ENCODE measurements at regions not wholly inside any gene's neighbourhood (a gene's known extent, or its start where the extent isn't known, plus 50 kb on each side); places are given as distances from the start of the nearest gene placed in this dataset.

DNA sequence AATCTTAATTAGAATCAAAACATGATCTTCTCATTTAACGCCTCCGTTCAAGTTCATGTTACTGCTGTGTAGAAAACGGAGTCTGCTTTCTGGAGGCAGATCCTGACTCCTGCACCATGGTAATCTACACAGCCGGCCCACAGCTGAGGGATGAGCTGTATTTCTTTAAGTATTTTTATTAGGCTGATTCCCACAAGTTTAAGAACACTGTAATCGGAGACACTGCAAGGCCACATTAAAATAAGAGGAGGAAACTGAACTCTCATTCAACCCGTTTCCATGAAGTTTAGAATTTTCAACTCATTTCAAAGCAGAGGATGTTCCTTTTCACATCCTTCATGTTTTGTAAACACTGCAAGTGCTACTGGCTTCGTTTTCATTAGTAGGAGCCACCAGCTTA, 372.2 kb downstream of the NFIB start (continued):
- TF ChIP-seq, protein P1, sequence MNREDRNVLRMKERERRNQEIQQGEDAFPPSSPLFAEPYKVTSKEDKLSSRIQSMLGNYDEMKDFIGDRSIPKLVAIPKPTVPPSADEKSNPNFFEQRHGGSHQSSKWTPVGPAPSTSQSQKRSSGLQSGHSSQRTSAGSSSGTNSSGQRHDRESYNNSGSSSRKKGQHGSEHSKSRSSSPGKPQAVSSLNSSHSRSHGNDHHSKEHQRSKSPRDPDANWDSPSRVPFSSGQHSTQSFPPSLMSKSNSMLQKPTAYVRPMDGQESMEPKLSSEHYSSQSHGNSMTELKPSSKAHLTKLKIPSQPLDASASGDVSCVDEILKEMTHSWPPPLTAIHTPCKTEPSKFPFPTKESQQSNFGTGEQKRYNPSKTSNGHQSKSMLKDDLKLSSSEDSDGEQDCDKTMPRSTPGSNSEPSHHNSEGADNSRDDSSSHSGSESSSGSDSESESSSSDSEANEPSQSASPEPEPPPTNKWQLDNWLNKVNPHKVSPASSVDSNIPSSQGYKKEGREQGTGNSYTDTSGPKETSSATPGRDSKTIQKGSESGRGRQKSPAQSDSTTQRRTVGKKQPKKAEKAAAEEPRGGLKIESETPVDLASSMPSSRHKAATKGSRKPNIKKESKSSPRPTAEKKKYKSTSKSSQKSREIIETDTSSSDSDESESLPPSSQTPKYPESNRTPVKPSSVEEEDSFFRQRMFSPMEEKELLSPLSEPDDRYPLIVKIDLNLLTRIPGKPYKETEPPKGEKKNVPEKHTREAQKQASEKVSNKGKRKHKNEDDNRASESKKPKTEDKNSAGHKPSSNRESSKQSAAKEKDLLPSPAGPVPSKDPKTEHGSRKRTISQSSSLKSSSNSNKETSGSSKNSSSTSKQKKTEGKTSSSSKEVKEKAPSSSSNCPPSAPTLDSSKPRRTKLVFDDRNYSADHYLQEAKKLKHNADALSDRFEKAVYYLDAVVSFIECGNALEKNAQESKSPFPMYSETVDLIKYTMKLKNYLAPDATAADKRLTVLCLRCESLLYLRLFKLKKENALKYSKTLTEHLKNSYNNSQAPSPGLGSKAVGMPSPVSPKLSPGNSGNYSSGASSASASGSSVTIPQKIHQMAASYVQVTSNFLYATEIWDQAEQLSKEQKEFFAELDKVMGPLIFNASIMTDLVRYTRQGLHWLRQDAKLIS (CRISPR knock-in tag; IDR thresholded peaks at IDR 0.05), result no peak

DNA sequence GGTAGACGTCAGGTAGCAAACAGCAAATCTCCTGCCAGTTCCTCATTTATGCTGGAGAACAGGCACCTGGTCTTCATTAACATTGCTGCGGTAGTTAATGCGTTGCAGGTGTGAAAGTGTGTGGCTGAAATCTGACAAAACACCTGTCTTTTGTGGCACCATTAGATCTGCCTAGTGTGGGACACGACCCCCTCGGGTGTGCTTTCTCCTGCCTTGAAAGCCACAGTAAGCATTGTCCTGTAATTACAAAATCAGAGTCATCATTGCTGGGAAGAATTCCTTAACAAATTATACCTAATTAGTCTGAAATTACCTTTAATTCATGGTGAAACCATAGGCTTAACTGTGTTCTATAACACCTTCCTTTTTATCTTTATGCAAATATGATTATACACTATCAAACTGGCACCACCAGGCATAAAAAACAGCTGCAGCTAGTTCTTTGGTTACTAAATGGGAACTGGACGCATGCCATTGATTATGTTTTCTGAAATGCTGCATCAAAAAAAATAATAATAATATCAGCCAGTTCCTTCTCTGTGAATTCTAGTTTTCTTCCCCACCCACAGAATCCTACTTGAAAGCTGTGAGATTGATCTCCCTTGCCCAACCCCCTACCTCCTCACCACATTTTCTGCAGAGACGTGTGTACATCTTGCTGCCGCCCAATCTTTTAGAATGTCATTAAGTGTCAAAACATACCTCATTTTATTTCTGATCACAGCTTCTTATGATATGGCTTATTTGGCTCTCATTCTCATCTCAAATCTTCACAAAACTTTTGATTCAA, 374.0 kb downstream of the NFIB start:
- BruUV-seq (replicated peaks), result no TSS peak
- WGBS (ENCODE audit: low lambda C conversion rate), result 34% methylated on average over 7 of the region's 8 CpGs
- ATAC-seq, result no peak
- Histone ChIP-seq H3K79me2 (ENCODE audit: insufficient read depth, low read length) (no peaks in the 10 kb centered on the region), H3K4me2 (ENCODE audit: low read depth, low read length) (no peak overlapping the region), H2AFZ (ENCODE audit: low read length) (no peak overlapping the region), H3K4me1 (ENCODE audit: insufficient read depth, low read length) (no peaks in the 10 kb centered on the region), H3K36me3 (replicated peaks in 1 of 2; ENCODE audit: control insufficient read depth in 1 of 2, insufficient read depth in 2 of 2, low read length in 2 of 2) (no peaks in the 10 kb centered on the region), H3K27ac (ENCODE audit: extremely low read length, insufficient read depth, low read length) (no peak overlapping the region), H3K9ac (ENCODE audit: insufficient read depth, low read depth, low read length) (no peak overlapping the region), H3K27me3 (ENCODE audit: control insufficient read depth in 1 of 2, insufficient read depth in 2 of 2, low read length in 2 of 2) (no peaks in the 10 kb centered on the region; a peak in 1 of 5 replicates), H3K4me3 (replicated peaks in 1 of 3; ENCODE audit: insufficient read depth in 1 of 3, low read depth in 2 of 3, low read length in 3 of 3) (no peak overlapping the region), H3K9me3 (ENCODE audit: low read length) (no peaks in the 10 kb centered on the region), H4K20me1 (ENCODE audit: insufficient read depth, low read length) (no peaks in the 10 kb centered on the region)
- FAIRE-seq, result no peak
- DNase-seq (ENCODE audit: low spot score), result no peak
- intact Hi-C loops (cut with micrococcal nuclease; ENCODE audit: unreplicated experiment) (no loop called here), in situ Hi-C loops (cut with HindIII; ENCODE audit: extremely low pct_ligation_motif_present, low pct_unique_long_range_greater_than_20kb) (no loop called here)
- ChIA-PET POLR2A (no interaction called here), CTCF (ENCODE audit: low intra/inter-chr PET ratio, low total read pairs) (no interaction called here)
- TF ChIP-seq ZNF326 (CRISPR knock-in tag; IDR thresholded peaks at IDR 0.05; ENCODE audit: borderline replicate concordance) (no peak), ZNF331 (CRISPR knock-in tag; IDR thresholded peaks at IDR 0.05) (no peak), PITX1 (CRISPR knock-in tag; IDR thresholded peaks at IDR 0.05) (no peak), MXD4 (CRISPR knock-in tag; IDR thresholded peaks at IDR 0.05) (no peak), AGO2 (optimal IDR thresholded peaks at IDR 0.05; ENCODE audit: low read depth, low read length) (no peak), ZNF501 (CRISPR knock-in tag; IDR thresholded peaks at IDR 0.05) (no peak)
- TF ChIP-seq, protein P2, sequence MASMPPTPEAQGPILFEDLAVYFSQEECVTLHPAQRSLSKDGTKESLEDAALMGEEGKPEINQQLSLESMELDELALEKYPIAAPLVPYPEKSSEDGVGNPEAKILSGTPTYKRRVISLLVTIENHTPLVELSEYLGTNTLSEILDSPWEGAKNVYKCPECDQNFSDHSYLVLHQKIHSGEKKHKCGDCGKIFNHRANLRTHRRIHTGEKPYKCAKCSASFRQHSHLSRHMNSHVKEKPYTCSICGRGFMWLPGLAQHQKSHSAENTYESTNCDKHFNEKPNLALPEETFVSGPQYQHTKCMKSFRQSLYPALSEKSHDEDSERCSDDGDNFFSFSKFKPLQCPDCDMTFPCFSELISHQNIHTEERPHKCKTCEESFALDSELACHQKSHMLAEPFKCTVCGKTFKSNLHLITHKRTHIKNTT (CRISPR knock-in tag; IDR thresholded peaks at IDR 0.05), result no peak
- TF ChIP-seq, protein P3, sequence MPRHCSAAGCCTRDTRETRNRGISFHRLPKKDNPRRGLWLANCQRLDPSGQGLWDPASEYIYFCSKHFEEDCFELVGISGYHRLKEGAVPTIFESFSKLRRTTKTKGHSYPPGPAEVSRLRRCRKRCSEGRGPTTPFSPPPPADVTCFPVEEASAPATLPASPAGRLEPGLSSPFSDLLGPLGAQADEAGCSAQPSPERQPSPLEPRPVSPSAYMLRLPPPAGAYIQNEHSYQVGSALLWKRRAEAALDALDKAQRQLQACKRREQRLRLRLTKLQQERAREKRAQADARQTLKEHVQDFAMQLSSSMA (CRISPR knock-in tag; IDR thresholded peaks at IDR 0.05), result no peak
- TF ChIP-seq, protein P4, sequence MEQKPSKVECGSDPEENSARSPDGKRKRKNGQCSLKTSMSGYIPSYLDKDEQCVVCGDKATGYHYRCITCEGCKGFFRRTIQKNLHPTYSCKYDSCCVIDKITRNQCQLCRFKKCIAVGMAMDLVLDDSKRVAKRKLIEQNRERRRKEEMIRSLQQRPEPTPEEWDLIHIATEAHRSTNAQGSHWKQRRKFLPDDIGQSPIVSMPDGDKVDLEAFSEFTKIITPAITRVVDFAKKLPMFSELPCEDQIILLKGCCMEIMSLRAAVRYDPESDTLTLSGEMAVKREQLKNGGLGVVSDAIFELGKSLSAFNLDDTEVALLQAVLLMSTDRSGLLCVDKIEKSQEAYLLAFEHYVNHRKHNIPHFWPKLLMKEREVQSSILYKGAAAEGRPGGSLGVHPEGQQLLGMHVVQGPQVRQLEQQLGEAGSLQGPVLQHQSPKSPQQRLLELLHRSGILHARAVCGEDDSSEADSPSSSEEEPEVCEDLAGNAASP (CRISPR knock-in tag; IDR thresholded peaks at IDR 0.05; ENCODE audit: borderline replicate concordance), result no peak
- TF ChIP-seq, protein P5, sequence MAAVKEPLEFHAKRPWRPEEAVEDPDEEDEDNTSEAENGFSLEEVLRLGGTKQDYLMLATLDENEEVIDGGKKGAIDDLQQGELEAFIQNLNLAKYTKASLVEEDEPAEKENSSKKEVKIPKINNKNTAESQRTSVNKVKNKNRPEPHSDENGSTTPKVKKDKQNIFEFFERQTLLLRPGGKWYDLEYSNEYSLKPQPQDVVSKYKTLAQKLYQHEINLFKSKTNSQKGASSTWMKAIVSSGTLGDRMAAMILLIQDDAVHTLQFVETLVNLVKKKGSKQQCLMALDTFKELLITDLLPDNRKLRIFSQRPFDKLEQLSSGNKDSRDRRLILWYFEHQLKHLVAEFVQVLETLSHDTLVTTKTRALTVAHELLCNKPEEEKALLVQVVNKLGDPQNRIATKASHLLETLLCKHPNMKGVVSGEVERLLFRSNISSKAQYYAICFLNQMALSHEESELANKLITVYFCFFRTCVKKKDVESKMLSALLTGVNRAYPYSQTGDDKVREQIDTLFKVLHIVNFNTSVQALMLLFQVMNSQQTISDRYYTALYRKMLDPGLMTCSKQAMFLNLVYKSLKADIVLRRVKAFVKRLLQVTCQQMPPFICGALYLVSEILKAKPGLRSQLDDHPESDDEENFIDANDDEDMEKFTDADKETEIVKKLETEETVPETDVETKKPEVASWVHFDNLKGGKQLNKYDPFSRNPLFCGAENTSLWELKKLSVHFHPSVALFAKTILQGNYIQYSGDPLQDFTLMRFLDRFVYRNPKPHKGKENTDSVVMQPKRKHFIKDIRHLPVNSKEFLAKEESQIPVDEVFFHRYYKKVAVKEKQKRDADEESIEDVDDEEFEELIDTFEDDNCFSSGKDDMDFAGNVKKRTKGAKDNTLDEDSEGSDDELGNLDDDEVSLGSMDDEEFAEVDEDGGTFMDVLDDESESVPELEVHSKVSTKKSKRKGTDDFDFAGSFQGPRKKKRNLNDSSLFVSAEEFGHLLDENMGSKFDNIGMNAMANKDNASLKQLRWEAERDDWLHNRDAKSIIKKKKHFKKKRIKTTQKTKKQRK (IDR thresholded peaks at IDR 0.05; ENCODE audit: low read length), result no peak
